ENCODE measurements at regions not wholly inside any gene's neighbourhood (a gene's known extent, or its start where the extent isn't known, plus 50 kb on each side); places are given as distances from the start of the nearest gene placed in this dataset.
A peak's percentile ranks its signal among the peaks of the same experiment; 100 is the strongest.

DNA sequence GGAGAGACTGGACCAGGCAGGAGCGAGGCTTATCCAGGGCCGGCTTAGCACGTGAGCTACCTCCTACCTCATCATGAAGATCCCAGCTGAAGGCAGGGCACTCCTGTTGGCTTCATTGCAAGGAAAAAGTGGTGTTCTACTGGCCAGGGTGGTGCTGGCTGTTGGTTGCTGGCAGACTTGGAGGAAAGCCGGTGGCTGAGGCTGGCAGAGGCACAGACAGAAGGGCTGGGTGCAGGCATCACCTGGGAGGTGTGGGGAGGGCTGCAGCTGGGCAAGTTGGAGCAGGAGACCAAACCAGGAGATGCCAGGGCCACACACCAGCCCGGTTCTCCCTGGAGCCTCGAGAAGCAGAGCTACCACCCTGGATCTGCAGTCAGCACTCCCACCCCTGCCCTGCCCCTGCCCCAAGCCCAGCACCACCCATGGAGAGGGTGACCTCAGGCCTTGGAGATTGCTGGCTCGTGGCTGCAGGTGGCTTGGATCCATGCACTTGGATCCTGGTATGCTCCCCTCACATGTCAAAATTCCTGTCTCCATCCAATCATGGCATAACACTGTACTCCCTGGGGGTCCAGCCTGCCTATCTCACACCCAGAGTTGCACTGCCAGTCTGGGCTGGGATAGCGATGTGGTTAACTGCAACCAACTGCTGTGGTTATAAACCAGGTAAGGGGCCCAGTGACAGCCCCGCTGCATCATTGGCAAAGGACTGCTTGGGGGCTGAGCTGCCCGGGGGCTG is 49.7 kb downstream of the GLI2 start:
- H3K4me3 ChIP-seq, result no peak overlapping the region
- peak overlapping the region in 2 of 21 experiments; percentile 70 to 85 for H3K27ac ChIP-seq

DNA sequence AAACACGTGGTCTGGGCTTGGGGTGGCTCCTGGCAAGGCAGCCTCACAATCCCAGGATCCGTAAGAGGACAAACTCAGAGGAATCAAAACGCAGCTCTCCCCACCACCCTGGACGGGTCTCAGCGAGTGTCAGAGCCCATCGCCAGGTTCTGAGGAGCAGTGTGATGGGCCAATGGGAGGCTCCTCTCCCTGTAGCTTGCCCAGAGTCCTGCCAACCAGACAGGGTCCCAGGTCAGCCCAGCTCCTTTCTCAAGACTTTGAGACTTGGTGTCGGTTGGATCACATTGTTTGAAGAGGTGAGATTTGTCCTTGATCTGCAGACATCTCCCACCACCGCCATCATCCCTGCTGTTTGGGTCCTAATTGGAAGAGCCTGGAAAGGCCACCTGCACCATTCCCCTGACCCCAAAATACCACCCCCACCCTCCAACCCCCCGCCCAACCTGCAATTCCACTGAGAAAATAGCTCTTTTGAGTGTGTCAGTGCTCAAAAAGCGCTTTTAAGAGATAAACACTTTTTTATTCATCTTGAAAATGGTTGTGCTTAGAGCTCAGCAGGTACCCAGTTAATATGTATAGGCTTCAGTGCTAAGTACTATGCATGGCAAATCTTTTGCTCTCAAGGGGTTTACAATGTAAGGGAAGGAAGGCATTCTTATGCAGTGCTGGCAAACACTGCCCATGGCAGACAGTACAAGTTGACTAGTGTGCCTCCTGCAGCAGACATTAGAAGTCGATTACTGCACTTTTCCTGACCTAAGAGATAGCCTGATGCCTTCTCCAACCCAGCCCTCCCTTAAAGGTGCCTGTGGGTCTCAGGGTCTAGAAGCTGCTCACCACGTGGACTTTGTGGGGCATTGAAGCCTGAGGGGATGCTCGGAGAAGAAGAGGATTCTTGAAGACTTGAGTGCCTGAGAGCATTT is 50.6 kb downstream of the GLI2 start:
- Histone ChIP-seq H3K27ac (peak overlapping the region in 1 of 21 experiments; percentile 75), H3K4me3 (no peak overlapping the region)

- Histone ChIP-seq H3K27ac (peak overlapping the region in 1 of 21 experiments; percentile 75), H3K4me3 (no peak overlapping the region)
These were observed 51.6 kb downstream of the GLI2 start for GRCh38 chr2:120787111-120787821.

DNA sequence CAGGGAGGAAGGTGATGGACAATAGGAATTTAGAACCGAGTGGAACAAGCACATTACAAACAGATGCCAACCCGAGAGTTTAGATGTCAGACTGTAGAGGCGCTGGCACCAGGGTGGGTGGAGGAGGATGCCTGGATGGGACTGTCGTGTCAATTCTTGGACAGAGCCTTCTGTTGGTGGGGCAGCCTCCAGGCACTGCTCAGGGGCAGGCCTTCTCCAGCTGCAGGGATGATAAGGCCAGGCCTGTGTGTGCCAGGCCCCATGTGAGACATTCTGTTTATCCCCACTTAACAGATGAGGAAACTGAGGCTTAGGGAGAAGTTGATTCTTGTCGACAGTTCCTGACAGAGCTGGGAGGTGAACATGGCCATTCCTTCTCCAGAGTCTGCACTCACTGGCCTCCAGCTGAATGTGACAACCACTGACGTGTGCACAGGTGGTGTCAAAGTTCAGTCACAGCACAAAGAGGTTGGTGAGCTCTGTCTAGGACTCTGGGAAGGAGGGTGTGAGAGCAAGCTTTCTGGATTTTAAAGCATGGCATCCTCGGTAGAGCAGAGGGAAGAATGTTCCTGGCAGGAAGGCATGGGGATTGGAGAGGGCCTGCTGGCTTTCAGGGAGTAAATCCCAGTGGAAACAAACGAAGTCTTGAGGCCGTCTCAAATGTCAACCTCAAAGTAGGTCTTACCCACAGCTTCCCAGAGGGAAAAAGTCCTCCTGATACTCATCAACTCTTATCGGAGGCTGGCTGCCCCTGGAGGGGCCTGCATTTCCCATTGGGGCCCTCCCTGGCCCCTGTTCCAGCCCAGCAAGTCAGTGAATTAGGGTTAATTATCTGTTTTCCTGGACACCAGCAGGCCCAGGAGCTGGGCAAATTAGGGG is 52.4 kb downstream of the GLI2 start:
- Histone ChIP-seq H3K27ac (peak overlapping the region in 1 of 21 experiments; percentile 75), H3K4me3 (no peak overlapping the region)

- Histone ChIP-seq H3K27ac (peak overlapping the region in 1 of 21 experiments; percentile 79), H3K4me3 (no peak overlapping the region)
These were observed 55.7 kb downstream of the GLI2 start for GRCh38 chr2:120791243-120791961.

GRCh38 chr2:120791962-120792297 is 56.3 kb downstream of the GLI2 start:
- Histone ChIP-seq H3K4me3 (no peak overlapping the region), H3K27ac (peak overlapping the region in 1 of 21 experiments; percentile 79)

GRCh38 chr2:120793682-120794403 is 58.2 kb downstream of the GLI2 start:
- H3K27ac ChIP-seq, result peak overlapping the region in 1 of 21 experiments; percentile 72
- H3K4me3 ChIP-seq, result no peak overlapping the region

DNA sequence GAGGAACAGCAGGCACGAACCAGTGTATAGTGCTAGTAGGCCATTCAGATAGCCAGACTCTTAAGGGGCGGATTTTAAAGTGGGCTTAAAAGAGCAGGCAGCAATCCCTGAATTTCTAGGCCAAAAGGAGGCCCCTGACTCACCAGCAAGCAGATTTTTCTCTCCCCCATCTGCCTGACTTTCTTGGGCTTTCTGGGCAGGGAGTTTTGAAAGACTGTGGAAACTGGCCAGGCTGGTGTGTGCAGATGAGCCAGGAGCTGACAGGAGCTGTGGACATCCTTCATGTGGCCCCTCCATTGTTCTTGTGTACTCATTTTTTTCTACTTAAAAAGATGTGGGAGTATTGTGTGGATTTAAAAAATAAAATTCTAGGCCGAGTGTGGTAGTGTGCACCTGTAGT is 59.0 kb downstream of the GLI2 start:
- peak overlapping the region in 1 of 21 experiments; percentile 72 for H3K27ac ChIP-seq

DNA sequence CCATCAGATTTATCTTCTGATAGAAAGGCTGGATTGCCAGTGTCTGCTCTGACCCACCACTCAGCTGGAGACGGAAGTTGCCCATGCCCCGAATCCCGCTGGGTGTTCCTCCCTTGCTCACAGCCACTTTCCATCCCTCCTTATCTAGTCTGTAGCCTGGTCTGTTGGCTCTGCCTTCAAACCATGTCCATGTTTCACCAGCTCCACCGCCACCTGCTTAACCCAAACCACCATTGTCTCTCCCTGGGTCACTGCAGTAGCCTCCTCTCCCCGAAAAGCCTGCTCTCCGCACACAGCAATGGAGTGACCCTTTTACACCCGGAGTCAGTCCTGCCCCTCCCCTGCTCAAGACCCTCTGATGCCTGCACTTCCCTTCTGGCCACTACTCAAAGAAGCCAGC is 60.4 kb downstream of the GLI2 start:
- no peak overlapping the region for H3K4me3 ChIP-seq

More for the DNA sequence above, 59.0 kb downstream of the GLI2 start:
- H3K4me3 ChIP-seq, result no peak overlapping the region

DNA sequence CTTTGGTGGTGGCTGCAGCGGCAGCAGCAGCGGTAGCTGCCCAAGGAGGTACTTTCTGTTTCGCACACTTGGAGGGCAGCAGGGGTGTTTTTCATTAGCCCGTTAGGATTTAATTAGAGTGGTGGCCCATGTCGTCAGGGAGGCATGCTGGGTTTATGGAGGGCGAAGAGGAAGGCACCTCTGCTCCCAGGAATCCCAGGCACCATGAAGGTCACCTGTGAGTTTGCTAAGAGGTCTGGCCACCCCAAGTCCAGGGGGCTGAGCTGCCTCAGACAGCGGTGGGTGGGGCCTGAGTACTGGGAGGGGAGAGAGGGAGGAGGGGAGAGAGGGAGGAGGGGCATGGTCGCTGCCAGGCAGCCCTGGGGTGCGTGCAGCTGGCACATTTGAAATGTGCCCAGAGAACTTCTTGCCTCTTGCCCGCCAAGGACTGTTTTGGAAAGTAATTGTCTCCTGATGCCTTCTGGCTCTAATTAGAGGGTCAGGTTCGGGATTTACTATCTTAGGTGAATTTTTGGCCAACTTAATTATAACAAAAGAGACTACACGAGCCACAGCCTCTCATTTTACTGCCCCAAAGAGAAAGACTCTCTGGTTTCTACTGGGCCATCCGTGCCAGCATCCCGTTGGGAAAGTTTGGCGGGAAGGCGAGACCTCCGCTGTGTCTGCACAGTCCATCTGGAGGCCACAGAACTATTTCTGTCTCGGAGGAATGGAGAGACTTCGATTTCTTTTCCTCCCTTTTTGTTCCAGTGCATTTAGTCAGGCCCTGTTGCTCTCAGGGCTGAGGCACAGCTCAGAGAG is 62.0 kb downstream of the GLI2 start:
- H3K4me3 ChIP-seq, result no peak overlapping the region

More for the DNA sequence above, 60.4 kb downstream of the GLI2 start:
- peak overlapping the region in 1 of 21 experiments; percentile 23 for H3K27ac ChIP-seq

GRCh38 chr2:120798567-120799247 is 63.0 kb downstream of the GLI2 start:
- Histone ChIP-seq H3K4me3 (no peak overlapping the region), H3K27ac (peak overlapping the region in 8 of 21 experiments; percentile 4 to 76 (median 30))

More for the DNA sequence above, 62.0 kb downstream of the GLI2 start:
- peak overlapping the region in 7 of 21 experiments; percentile 21 to 76 (median 46) for H3K27ac ChIP-seq

DNA sequence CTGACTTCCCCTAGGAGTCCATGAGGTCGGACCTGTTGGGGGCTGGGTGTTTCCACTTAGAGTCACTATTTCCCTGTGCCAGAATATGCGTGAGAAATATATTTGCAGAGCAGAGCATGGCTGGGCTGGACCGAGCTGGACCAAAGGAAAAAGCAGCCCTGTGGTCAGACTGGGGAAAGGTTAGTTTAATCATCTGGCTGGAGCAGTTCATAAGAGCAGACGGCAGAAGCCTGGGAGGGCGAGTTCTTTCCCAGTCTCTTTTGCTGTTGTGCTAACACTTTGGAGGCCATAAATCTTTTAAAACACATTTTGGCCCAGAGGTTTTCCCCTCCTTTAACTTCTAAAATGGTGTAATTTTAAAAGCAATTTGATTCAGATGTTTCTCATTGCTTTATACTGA is 66.5 kb downstream of the GLI2 start:
- no peak overlapping the region for H3K4me3 ChIP-seq
- peak overlapping the region in 1 of 21 experiments; percentile 10 for H3K27ac ChIP-seq

DNA sequence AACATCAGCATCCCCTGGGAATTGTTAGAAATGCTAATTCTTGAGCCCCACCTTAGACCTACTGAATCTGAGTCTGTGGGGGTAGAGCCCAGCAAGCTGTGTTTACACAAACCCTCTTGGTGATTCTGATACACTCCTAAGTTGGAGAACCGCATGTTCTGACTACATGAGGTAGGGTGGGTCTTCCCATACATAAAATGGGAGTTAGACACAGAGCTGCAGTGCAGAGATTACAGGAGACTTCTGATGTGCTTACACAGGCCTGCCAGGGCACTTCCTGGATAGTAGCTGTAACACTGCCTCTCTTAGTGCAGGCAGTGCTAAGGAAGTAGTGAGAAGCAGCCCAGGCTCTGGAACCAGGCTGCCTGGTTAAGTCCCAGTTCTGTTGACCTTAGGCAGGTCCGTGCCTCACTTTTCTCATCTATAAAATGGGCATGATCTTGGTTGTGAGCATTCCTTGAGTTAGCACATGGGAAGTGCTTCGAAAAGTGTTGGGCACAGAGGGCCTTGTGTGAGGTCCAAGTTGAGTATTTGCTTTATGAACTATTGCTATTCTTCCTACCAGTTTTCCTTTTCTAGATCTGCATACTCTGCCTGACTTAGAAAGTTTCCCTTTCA is 67.3 kb downstream of the GLI2 start:
- Histone ChIP-seq H3K4me3 (no peak overlapping the region), H3K27ac (peak overlapping the region in 1 of 21 experiments; percentile 38)

GRCh38 chr2:120803764-120804335 is 68.2 kb downstream of the GLI2 start:
- Histone ChIP-seq H3K4me3 (no peak overlapping the region), H3K27ac (no peak overlapping the region)

DNA sequence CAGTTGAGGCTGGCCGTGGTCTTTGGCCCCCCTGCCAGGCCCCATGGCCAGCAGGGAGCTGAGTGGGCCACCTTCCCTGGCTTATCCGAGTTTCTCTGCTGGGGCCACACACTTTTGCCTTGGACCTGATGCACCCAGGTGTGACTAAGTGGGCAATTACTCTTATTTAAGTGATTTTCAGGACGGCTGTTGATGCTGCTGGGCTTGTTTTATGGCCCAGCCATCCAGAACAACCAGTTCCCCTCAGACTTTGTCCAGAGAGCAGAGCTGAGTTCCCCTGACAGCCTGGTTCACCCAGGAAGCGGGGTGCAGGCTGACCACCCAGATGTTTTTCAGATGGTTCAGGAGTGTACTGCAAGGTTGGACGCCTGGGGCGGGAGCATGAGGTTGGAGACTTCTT is 68.8 kb downstream of the GLI2 start:
- Histone ChIP-seq H3K27ac (no peak overlapping the region), H3K4me3 (no peak overlapping the region)

- Histone ChIP-seq H3K4me3 (no peak overlapping the region), H3K27ac (no peak overlapping the region)
These were observed 69.3 kb downstream of the GLI2 start for GRCh38 chr2:120805011-120805410.
